ENCODE measurements at regions not wholly inside any gene's neighbourhood (a gene's known extent, or its start where the extent isn't known, plus 50 kb on each side); places are given as distances from the start of the nearest gene placed in this dataset.

DNA sequence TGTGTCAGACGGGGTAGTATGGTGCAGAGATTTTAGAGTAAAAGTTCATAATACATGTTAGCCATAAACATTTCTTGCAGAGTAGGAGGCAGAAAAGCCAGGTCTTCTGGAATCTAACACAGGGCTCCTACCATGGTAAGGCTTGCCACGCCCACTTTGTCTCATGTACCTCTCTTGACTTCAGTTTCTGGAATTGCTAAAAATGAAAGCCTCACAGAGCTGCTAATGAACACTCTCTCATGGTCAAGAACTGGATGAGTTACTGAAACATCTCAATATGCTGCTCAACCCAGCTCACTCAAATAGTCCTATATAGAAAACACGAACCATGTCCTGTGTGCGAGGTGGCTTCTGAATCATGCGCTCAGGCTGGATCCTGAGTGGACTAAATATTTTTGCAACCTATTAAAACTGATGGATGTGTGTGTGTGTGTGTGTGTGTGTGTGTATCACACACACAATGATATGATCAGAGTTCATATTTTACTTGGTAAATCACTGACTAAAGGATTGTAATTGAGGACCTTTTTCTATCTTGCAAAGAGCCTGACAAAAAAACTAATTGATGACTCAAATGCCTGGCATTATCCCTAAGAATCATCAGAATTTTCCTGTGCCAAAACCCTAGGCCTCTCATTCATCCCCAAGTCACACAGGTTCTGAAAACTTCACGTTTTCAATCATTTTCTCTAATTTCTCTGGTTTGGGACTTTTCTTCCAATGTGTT lies 1306.6 kb downstream of the XPNPEP1 start:
- intact Hi-C loops (cut with DNase I), result no loop called here
- no peak overlapping the region for H3K4me3 ChIP-seq (ENCODE audit: low read length in 3 of 3)

DNA sequence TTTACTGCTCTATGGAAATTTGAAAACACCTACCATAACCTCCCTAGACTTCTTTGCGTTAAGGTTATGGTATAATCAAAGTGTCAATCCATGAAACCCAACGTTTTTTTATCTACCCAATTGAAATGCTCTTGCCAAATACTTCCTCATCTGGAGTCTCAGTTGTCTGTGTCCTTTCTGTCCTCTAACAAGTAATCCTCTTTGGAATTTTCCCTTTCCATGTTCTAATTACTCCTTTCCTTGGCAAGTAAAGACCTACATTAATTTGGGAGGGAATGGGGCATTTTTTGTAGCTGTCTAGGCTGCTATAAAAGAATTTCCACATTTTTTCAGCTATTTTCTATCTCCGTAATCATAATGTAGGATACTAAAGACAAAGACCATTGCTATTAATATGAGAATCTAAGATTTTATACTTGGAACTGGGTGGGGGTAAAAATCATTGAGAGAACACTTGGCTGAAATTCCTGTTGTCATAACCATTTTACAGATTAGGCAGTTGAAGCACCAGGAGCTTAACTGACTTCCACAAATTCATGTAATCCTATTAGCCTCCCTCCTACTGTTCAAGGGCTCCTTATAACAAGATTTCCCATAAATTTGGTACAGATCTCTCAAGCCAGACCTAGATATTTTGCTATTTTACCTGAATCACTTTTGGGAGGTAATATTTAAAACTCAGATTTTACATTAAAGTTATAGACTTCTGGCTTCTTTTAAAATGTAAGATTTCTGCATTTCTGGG lies 1307.6 kb downstream of the XPNPEP1 start:
- no peaks in the 10 kb centered on the region for H3K36me3 ChIP-seq (ENCODE audit: control insufficient read depth in 2 of 3, insufficient read depth in 3 of 3, low read length in 3 of 3)
- no peaks in the 10 kb centered on the region for H3K4me1 ChIP-seq (ENCODE audit: control insufficient read depth in 2 of 3, insufficient read depth in 2 of 3, low read depth in 1 of 3, low read length in 3 of 3)
- no peaks in the 10 kb centered on the region for H3K9me3 ChIP-seq (ENCODE audit: control insufficient read depth in 2 of 3, insufficient read depth in 1 of 3, low read length in 3 of 3)
- H3K4me3 ChIP-seq (ENCODE audit: low read length in 3 of 3), result no peak overlapping the region
- intact Hi-C loops (cut with DNase I), result no loop called here
- H3K27me3 ChIP-seq (ENCODE audit: control insufficient read depth, insufficient read depth, low read length), result no peaks in the 10 kb centered on the region
- H3K27ac ChIP-seq (ENCODE audit: low read depth in 2 of 2, low read length in 2 of 2), result no peak overlapping the region
- FAIRE-seq (no peak), DNase-seq (no peak)
- no peak overlapping the region for H3K9ac ChIP-seq (ENCODE audit: low read length in 3 of 3)
- TF ChIP-seq, protein P1, sequence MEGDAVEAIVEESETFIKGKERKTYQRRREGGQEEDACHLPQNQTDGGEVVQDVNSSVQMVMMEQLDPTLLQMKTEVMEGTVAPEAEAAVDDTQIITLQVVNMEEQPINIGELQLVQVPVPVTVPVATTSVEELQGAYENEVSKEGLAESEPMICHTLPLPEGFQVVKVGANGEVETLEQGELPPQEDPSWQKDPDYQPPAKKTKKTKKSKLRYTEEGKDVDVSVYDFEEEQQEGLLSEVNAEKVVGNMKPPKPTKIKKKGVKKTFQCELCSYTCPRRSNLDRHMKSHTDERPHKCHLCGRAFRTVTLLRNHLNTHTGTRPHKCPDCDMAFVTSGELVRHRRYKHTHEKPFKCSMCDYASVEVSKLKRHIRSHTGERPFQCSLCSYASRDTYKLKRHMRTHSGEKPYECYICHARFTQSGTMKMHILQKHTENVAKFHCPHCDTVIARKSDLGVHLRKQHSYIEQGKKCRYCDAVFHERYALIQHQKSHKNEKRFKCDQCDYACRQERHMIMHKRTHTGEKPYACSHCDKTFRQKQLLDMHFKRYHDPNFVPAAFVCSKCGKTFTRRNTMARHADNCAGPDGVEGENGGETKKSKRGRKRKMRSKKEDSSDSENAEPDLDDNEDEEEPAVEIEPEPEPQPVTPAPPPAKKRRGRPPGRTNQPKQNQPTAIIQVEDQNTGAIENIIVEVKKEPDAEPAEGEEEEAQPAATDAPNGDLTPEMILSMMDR (IDR thresholded peaks at IDR 0.05; ENCODE audit: borderline replicate concordance, extremely low read depth, insufficient read depth), result no peak

More for the DNA sequence above, 1306.6 kb downstream of the XPNPEP1 start:
- no peaks in the 10 kb centered on the region for H3K36me3 ChIP-seq (ENCODE audit: control insufficient read depth in 2 of 3, insufficient read depth in 3 of 3, low read length in 3 of 3)
- no peak for FAIRE-seq
- H3K9ac ChIP-seq (ENCODE audit: low read length in 3 of 3), result no peak overlapping the region
- no peak overlapping the region for H3K27ac ChIP-seq (ENCODE audit: low read depth in 2 of 2, low read length in 2 of 2)
- H3K4me1 ChIP-seq (ENCODE audit: control insufficient read depth in 2 of 3, insufficient read depth in 2 of 3, low read depth in 1 of 3, low read length in 3 of 3), result no peaks in the 10 kb centered on the region
- DNase-seq, result no peak
- no peaks in the 10 kb centered on the region for H3K27me3 ChIP-seq (ENCODE audit: control insufficient read depth, insufficient read depth, low read length)
- no peaks in the 10 kb centered on the region for H3K9me3 ChIP-seq (ENCODE audit: control insufficient read depth in 2 of 3, insufficient read depth in 1 of 3, low read length in 3 of 3)
- TF ChIP-seq, protein P1 (IDR thresholded peaks at IDR 0.05; ENCODE audit: borderline replicate concordance, extremely low read depth, insufficient read depth), result no peak

DNA sequence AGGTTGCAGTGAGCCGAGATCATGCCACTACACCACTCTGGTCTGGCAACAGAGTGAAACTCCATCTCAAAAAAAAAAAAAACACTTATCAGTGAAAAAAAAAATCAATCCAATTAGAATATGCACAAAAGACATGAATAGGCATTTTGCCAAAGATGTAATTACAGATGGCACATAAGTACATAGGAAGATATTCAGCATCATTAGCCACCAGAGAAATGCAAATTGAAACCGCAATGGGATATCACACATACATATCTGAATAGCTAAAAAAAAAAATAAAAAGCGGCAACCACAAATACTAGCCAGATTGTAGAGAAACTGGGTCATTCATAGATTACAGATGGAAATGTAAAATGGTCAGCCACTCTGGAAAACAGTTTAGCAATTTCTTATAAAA lies 1310.8 kb downstream of the XPNPEP1 start:
- Histone ChIP-seq H3K4me3 (ENCODE audit: low read length in 3 of 3) (no peak overlapping the region), H3K9me3 (ENCODE audit: control insufficient read depth in 2 of 3, insufficient read depth in 1 of 3, low read length in 3 of 3) (no peaks in the 10 kb centered on the region), H3K27ac (ENCODE audit: low read depth in 2 of 2, low read length in 2 of 2) (no peak overlapping the region), H3K4me1 (ENCODE audit: control insufficient read depth in 2 of 3, insufficient read depth in 2 of 3, low read depth in 1 of 3, low read length in 3 of 3) (no peaks in the 10 kb centered on the region), H3K9ac (ENCODE audit: low read length in 3 of 3) (no peak overlapping the region), H3K27me3 (ENCODE audit: control insufficient read depth, insufficient read depth, low read length) (no peaks in the 10 kb centered on the region), H3K36me3 (ENCODE audit: control insufficient read depth in 2 of 3, insufficient read depth in 3 of 3, low read length in 3 of 3) (no peaks in the 10 kb centered on the region)
- no peak for FAIRE-seq
- no peak for DNase-seq
- TF ChIP-seq, protein P1 (IDR thresholded peaks at IDR 0.05; ENCODE audit: borderline replicate concordance, extremely low read depth, insufficient read depth), result no peak
- intact Hi-C loops (cut with DNase I), result no loop called here

Measured in kidney (tissue), 13 donors.